Fibroblast of villous mesenchyme (primary cell): ENCODE measurements at regions not wholly inside any gene's neighbourhood (a gene's known extent, or its start where the extent isn't known, plus 50 kb on each side); places are given as distances from the start of the nearest gene placed in this dataset.

Experiments used
- DNase-seq: peaks from one replicate; pipeline ENCODE4 v3.0.0-alpha.2; 2010; ENCODE audit warnings: low read depth
- H3K4me3 ChIP-seq: 2 replicates; pipeline ENCODE4 v1.5.1; 2011; ENCODE audit warnings: low read depth, mild to moderate bottlenecking, low read length
- CTCF ChIP-seq: IDR thresholded peaks from 2 replicates; pipeline ENCODE4 v1.5.1; 2012; ENCODE audit warnings: low read depth, mild to moderate bottlenecking, low read length; ENCODE audit not compliant: insufficient read depth

- DNase-seq = no peak
- H3K4me3 ChIP-seq = no peak overlapping the region
- TF ChIP-seq CTCF = no peak
Measured at GRCh38 chr10:130439766-130440165, 303.6 kb downstream of the GLRX3 start.

- no peak for DNase-seq
- TF ChIP-seq CTCF = no peak
- H3K4me3 ChIP-seq = no peak overlapping the region
Measured at GRCh38 chr10:130440494-130440893, 304.3 kb downstream of the GLRX3 start.

DNA sequence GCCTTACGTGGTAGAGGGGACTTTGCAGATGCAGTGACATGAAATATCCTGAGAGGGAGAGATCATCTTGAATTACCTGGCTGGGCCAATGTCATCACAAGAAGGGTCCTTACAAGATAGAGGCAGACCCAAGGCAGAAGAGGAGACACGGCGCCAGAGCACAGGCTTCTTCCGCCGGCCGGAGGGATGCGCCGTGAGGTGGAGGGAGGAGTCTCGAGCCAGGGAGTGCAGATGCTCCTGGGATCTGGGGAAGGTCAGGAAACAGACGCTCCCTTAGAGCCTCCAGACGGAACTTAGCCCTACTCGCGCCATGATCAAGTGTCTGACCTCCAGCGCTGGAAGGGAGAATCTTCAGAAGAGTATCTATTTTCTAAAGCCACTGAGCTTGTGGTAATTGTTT is 304.8 kb downstream of the GLRX3 start:
- no peak overlapping the region for H3K4me3 ChIP-seq
- no peak for DNase-seq
- no peak for TF ChIP-seq CTCF

DNA sequence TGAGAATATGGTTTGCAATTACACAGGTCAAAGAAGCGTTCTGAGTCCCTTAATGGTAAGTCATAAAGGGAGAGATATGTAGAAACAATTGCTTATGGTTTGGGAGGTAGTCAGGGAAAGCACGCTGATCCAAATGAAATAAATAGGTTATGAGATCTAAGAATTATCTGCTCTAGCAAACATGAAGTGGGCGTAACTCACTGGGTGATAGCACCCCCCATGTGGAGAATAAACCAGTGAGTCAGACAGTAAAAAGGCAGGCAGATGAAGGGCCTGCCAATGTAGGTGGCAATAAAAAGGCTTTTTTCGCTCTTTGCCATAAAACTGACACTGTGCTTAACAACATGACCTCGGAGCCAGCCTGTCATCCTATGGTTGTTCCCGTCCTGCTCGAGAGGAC is 306.9 kb downstream of the GLRX3 start:
- no peak for DNase-seq

DNA sequence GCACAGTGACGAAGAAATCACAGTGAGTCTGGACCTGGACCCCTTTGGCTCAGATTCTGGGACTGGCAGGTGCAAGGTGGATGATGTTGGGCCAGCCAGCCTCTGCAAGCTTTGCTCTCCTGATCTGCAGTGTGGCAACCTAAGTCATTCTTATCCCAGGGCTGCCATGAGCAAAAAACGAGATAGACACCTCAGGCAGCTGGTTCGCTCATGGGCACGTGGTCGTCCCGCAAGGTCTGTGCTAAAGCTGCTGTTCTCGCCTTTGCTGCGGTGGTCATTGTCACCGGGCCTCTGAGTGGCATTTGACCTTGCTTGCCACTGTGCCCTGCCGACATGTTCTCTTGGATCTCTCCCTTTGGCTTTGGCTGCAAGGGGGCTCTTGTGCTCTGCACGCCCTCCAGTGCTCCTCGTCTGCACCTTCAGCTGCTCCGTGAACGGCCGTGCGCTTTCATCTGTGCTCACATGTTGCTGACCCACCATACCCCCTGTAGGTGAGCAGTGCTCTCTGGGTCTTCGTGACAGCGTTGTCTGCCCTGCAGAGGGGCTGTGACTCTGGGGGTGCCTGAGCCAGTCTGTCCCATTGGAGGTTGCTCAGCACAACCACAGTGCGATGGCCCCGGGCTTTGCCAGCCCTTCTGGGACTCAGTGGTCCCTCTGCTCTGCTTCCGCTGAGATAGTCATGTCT is 317.0 kb downstream of the GLRX3 start:
- no peak overlapping the region for H3K4me3 ChIP-seq
- no peak for DNase-seq
- no peak for TF ChIP-seq CTCF

More for the DNA sequence above, 306.9 kb downstream of the GLRX3 start:
- no peak overlapping the region for H3K4me3 ChIP-seq
- no peak for TF ChIP-seq CTCF

DNA sequence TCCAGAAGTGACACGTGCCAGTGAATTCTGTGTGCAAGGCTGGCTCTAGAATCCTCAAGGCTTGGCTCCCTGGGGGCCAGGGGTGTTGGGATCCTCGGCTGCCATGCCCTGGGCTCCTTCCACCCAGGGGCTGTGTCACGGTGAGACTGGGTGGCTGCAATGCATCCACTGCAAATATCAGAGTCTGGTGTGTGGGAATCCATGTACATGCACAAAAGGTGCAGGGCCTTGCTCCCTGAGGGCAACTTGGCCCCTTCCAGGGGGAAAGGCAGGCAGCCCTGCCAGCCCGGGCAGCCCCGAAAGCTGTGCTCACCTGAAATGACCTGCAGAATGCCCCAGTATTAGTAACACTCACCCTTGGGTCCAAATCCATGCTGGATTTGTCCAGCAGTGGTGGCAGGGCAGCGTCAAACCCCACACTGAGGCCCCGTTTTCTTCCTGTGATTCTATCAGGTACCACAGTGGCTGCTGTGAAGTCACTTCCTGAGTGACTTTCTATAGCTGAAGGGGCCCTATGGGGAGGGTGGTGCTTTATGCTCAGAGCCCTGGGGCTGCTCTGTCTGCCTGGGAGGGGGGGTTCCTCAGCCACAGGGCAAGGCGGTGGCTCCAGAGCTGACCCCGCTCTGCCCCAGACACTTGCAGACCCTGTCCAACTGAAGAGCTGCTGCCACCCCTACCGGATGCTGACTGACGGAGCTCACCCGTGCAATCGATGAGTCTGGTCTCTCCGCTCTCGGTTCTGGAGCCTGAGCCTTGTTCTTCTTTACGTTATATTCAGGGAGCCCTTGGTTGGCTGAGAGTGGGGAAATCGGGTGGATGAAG is 317.7 kb downstream of the GLRX3 start:
- TF ChIP-seq CTCF = no peak
- H3K4me3 ChIP-seq = no peak overlapping the region
- DNase-seq = no peak
